Pancreas (tissue), 10 donors: ENCODE measurements at regions not wholly inside any gene's neighbourhood (a gene's known extent, or its start where the extent isn't known, plus 50 kb on each side); places are given as distances from the start of the nearest gene placed in this dataset.
A peak's percentile ranks its signal among the peaks of the same experiment; 100 is the strongest.

Experiments
- ATAC-seq, 4 donors: fragments of 200-7000 bp; cut with Tn5 transposase; one replicate each; pipeline versions ENCODE4 v1.8.0 to v1.9.1; 2020; ENCODE audit warnings: mild to moderate bottlenecking in 4 of 4, moderate library complexity in 4 of 4
- DNase-seq, 6 donors: peaks; one replicate each; pipeline ENCODE4 v3.0.0-alpha.2; 2020
- FAIRE-seq: peaks from 2 replicates; lab custom pipeline; 2012; peaks lifted over from hg19 to GRCh38; lab: Jason Lieb, UNC
- H3K27ac ChIP-seq, 4 donors: fragments of 200-600 bp; sonication (generic); 1 replicate in 3 of 4; 2 replicates in 1 of 4; pipeline versions ENCODE4 v1.5.0 to v1.8.0; 2020
- H3K27me3 ChIP-seq, 4 donors: fragments of 200-600 bp; one replicate each; pipeline ENCODE4 v1.8.0; 2021
- H3K36me3 ChIP-seq, 3 donors: fragments of 200-600 bp; sonication (generic) in 1 of 3; one replicate each; pipeline versions ENCODE4 v1.5.0 to v1.8.0; 2020 to 2021
- H3K4me1 ChIP-seq, 3 donors: fragments of 200-600 bp; one replicate each; pipeline ENCODE4 v1.8.0; 2021
- H3K4me3 ChIP-seq, 4 donors: fragments of 200-600 bp; sonication (generic) in 2 of 4; one replicate each; pipeline versions ENCODE4 v1.5.0 to v1.8.0; 2020 to 2021
- H3K9me3 ChIP-seq, 4 donors: fragments of 200-600 bp; one replicate each; pipeline ENCODE4 v1.8.0; 2021
- WGBS, 2 donors: extraction: QIAGEN DNeasy Blood & Tissue Kit; methylation state at CpG; one replicate each; pipeline ENCODE4 v1.1.7; 2013; 5-methylcytosine and 5-hydroxymethylcytosine counted together
- intact Hi-C, 3 donors: fragments of 100-400 bp; cut with DNase I; formaldehyde crosslinking; loops; one replicate each; pipeline versions ENCODE4 v1.11.1 to v1.14.2; 2022
- TF ChIP-seq, protein P1 (sequence below), 4 donors: fragments of 200-600 bp; sonication (generic) in 3 of 4; IDR thresholded peaks; one replicate each; pipeline versions ENCODE4 v1.5.0 to v1.8.0; 2021; ENCODE audit warnings: antibody characterized with exemption in 4 of 4
- donor health status: healthy with polysubstance abuse.
- donor health status: DM: no; HTN: no; CAD: no; lungs with moderate emphysema.
- donor health status: DM: no; HTN: no; CAD: no.
- donor health status: control.
- donor health status: control.
- donor health status: Bipolar disorder and iron deficiency.
- donor health status: DM: yes; HTN: yes; CAD: no.
- donor health status: DM: no; HTN: no; CAD: no.
- donor health status: DM: no; HTN: no; CAD: no.
- donor health status: DM: yes; HTN: yes; CAD: no.

DNA sequence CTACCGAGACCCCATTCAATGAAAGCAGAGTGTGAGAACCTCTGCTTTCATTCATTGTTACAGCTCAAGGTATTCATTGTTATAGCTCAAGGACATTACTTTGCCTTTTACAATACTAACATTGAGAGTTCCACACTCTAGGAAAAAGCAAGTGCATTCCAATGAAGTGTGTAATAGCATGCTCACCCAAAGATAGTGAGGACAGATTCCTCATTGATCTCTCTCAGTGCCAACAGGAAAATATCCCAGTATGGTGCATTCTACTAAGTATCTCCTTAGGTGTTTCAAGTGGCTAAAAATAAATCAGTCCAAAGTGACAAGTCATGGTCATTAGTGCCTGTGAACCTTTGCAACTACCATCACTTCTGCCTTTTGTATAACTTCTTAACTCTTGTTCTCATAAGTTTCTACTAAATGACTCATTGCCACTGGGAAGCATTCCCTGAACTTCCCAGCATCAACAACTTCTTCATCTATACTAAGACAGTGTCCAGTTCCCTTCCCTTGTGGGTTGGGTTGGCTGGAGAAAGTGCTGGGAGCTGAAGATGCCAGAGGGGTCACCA lies 140.7 kb upstream of the STXBP5 start:
- peak; percentile 62 to 84 (median 68) for ATAC-seq
- 62 to 76% methylated on average over 1 of the region's 1 CpG for WGBS, 2 donors
- Histone ChIP-seq H3K36me3 (no peaks in the 10 kb centered on the region), H3K4me3 (no peak overlapping the region), H3K27me3 (no peaks in the 10 kb centered on the region), H3K9me3 (no peaks in the 10 kb centered on the region), H3K27ac (peak overlapping the region in 1 of 4 donors; percentile 42), H3K4me1 (peaks cover 0 to 4% (median 0%) of the 10 kb centered on the region in 3 donors)
- intact Hi-C loops = no loop called here
- TF ChIP-seq, protein P1, sequence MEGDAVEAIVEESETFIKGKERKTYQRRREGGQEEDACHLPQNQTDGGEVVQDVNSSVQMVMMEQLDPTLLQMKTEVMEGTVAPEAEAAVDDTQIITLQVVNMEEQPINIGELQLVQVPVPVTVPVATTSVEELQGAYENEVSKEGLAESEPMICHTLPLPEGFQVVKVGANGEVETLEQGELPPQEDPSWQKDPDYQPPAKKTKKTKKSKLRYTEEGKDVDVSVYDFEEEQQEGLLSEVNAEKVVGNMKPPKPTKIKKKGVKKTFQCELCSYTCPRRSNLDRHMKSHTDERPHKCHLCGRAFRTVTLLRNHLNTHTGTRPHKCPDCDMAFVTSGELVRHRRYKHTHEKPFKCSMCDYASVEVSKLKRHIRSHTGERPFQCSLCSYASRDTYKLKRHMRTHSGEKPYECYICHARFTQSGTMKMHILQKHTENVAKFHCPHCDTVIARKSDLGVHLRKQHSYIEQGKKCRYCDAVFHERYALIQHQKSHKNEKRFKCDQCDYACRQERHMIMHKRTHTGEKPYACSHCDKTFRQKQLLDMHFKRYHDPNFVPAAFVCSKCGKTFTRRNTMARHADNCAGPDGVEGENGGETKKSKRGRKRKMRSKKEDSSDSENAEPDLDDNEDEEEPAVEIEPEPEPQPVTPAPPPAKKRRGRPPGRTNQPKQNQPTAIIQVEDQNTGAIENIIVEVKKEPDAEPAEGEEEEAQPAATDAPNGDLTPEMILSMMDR (IDR thresholded peaks at IDR 0.05) = no peak
- FAIRE-seq = no peak
- DNase-seq = no peak

DNA sequence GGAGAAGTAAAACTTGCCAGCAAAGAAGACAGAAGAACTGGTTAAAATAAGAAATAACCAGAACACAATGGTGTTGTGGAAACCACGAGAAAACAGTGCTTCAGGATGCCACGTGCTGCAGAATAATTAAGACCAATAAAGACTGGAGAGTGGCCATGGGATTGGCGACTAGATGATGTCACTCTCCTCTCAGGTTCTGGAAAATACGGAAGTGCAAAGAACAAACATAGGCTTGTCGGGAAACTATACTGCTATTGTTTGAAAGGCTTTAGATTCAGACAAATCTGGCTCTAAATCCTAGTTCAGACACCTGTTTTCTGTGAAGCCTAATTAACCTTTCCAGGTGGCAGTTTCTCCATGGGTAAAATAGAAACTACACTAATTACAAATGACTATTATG lies 138.4 kb upstream of the STXBP5 start:
- Histone ChIP-seq H3K27ac (peak overlapping the region in 1 of 4 donors; percentile 39), H3K36me3 (no peaks in the 10 kb centered on the region), H3K27me3 (no peaks in the 10 kb centered on the region), H3K9me3 (no peaks in the 10 kb centered on the region), H3K4me3 (no peak overlapping the region), H3K4me1 (no peaks in the 10 kb centered on the region)
- TF ChIP-seq, protein P1 (IDR thresholded peaks at IDR 0.05) = no peak
- FAIRE-seq = no peak
- DNase-seq = no peak
- 49 to 52% methylated on average over 5 of the region's 5 CpGs for WGBS, 2 donors
- peak in 3 of 4 donors; percentile 58 to 67 (median 63) for ATAC-seq
- intact Hi-C loops = no loop called here

DNA sequence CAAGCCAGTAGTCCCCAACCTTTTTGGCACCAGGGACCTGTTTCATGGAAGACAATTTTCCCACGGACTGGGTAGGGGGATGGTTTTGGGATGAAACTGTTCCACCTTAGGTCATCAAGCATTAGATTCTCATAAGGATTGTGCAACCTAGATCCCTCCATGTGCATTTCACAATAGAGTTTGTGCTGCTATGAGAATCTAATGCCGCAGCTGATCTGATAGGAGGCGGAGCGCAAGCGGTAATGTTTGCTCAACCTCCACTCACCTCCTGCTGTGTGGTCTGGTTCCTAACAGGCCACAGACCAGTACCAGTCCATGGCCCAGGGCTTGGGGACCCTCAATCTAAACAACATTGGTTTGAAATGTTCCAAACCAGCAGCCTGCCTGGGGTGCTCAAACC lies 137.0 kb upstream of the STXBP5 start:
- H3K27me3 ChIP-seq = no peaks in the 10 kb centered on the region
- H3K9me3 ChIP-seq = no peaks in the 10 kb centered on the region
- no peaks in the 10 kb centered on the region for H3K36me3 ChIP-seq
- WGBS, 2 donors = 91 to 94% methylated on average over 5 of the region's 5 CpGs
- FAIRE-seq = no peak
- no peak for ATAC-seq
- no peak overlapping the region for H3K4me3 ChIP-seq
- no peak for DNase-seq
- intact Hi-C loops = no loop called here
- H3K4me1 ChIP-seq = peaks cover 0 to 3% (median 0%) of the 10 kb centered on the region in 3 donors
- TF ChIP-seq, protein P1 (IDR thresholded peaks at IDR 0.05) = no peak
- no peak overlapping the region for H3K27ac ChIP-seq

DNA sequence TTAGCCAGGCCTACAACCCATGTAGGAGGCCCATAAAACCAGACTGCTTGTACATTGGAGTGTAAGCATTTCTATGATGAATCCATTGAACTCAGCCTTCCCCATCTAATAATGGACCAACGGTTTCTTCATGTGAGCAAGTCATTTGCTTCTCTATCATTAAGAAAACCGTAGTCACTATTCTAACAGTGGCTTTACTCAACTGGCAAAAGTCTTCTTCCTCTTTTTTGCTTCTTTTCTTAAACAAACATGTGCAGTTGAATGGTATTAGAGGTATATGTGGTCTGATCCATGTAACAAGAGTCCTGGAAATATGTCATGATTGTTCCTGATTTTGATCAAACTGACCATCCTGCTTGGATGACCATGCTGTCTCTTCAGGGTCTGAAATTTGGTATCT lies 132.4 kb upstream of the STXBP5 start:
- ATAC-seq (no peak), FAIRE-seq (no peak)
- 92 to 93% methylated on average over 2 of the region's 2 CpGs for WGBS, 2 donors

GRCh38 chr6:147075381-147075780 lies 128.8 kb upstream of the STXBP5 start:
- DNase-seq (no peak), ATAC-seq (no peak), FAIRE-seq (no peak)
- WGBS, 2 donors = 93 to 96% methylated on average over 1 of the region's 1 CpG
- intact Hi-C loops = no loop called here
- TF ChIP-seq, protein P1 (IDR thresholded peaks at IDR 0.05) = no peak
- peaks cover 18 to 20% (median 18%) of the 10 kb centered on the region in 3 donors for H3K4me1 ChIP-seq
- H3K4me3 ChIP-seq = no peak overlapping the region
- H3K36me3 ChIP-seq = no peaks in the 10 kb centered on the region
- no peaks in the 10 kb centered on the region for H3K9me3 ChIP-seq
- no peak overlapping the region for H3K27ac ChIP-seq
- H3K27me3 ChIP-seq = no peaks in the 10 kb centered on the region

More for the DNA sequence above, 132.4 kb upstream of the STXBP5 start:
- Histone ChIP-seq H3K4me3 (no peak overlapping the region), H3K4me1 (peaks cover 0 to 3% (median 3%) of the 10 kb centered on the region in 3 donors), H3K27ac (no peak overlapping the region), H3K36me3 (no peaks in the 10 kb centered on the region), H3K27me3 (no peaks in the 10 kb centered on the region), H3K9me3 (no peaks in the 10 kb centered on the region)
- no peak for DNase-seq
- TF ChIP-seq, protein P1 (IDR thresholded peaks at IDR 0.05) = no peak
- intact Hi-C loops = no loop called here
